Stimulated activated CD4-positive, alpha-beta T cell treated with anti-CD3 and anti-CD28 coated beads, Interleukin-1b, Interleukin-23, amount 100 ng/mL, for 4 hours (primary cell): ENCODE measurements at regions not wholly inside any gene's neighbourhood (a gene's known extent, or its start where the extent isn't known, plus 50 kb on each side); places are given as distances from the start of the nearest gene placed in this dataset.
A peak's percentile ranks its signal among the peaks of the same experiment; 100 is the strongest.
"Not testable (repeated sequence)": the region's sequence is repeated elsewhere in the genome, so short reads cannot be mapped to it uniquely, and the experiment has no call there.

ENCODE experiments used
- DNase-seq, 2 donors: peaks; one replicate each; pipeline ENCODE4 v3.0.0-alpha.2; 2020; ENCODE audit warnings: low read depth in 2 of 2

GRCh38 chrX:47302396-47302795 is 68.0 kb upstream of the ZNF157 start:
- DNase-seq = no peak

DNA sequence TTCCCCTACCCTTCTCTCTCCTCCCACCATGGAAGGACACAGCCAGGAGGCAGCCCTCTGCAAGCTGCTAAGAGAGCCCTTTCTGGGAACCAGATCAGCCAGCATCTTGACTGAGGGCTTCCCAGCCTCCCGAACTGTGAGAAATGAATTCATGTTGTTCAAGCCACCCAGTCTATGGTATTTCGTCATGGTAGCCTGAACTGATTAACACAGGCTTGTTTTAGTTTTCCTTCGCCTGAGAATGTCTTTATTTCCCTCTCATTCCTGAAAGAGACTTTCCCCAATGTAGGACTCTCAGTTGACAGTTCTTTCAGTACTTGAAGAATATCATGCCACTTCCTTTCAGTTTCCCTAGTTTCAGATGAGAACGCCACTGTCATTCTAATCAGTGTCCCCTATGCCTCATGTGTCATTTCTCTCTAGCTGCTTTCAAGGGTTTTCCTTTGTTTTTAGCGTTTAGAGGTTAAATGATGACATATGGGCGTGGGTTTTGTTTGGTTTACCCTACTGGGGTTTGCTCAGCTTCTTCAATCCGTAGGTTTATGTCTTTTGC is 63.8 kb upstream of the ZNF157 start:
- DNase-seq = not testable (repeated sequence)

- peak; percentile 13 to 20 for DNase-seq
Observed at GRCh38 chrX:47311932-47312774, 58.2 kb upstream of the ZNF157 start.

- DNase-seq = no peak
Observed at GRCh38 chrX:47313056-47313455, 57.3 kb upstream of the ZNF157 start.

DNA sequence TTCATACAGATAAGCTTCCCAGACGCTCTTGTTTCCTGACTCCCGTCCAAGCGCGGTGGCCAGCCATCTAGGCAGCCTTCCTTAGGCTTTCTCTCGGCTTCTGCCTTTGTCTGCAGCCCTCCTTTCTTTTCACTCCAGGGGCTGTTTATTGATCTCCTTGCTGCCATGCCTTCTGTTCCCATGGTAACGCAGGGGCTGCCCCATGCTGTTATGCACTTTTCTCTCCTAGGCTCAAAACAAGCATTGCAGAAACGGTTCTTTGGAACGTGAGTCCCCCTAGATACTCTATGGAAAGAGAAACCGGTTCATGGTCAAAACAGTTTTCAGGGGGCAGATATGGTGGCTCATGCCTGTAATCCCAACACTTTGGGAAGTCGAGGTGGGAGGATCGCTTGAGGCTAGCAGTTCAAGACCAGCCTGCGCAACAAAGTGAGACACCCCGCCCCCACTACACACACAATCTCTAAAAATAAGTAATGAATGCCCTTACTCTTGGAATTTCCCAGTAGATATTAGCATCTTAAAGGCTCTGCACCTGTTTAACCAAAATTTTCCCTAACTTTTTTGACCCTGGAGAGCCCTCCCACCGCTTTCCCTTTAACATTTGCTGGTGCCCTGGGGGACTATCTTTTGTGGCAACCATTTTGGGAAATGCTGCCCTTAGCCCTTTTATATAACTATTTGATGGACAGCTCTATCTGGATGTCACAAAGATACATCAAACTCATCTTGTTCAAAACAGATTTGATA is 53.9 kb upstream of the ZNF157 start:
- DNase-seq = no peak
